ENCODE measurements at regions not wholly inside any gene's neighbourhood (a gene's known extent, or its start where the extent isn't known, plus 50 kb on each side); places are given as distances from the start of the nearest gene placed in this dataset.
"Not testable (repeated sequence)": the region's sequence is repeated elsewhere in the genome, so short reads cannot be mapped to it uniquely, and the experiment has no call there.

DNA sequence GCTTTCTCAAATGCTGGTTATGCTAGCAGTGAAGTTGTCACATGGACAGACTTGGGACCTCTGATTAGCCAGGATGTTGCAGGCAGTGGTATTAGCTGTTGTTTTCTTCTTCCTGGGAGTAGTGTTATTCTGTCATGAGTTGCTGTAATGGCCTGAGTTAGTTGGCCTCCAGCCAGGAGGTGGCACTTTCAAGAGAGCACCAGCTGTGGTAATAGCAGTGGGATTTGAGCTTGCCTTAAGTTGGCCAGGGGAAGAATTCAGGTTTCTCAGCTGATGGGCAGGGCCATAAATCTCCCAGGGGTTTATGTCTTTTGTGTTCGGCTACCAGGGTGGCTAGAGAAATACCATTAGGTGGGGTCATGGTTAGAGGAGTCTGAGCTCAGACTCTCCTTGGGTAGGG, 132.6 kb downstream of the GLUD2 start:
- DNase-seq, result no peak

DNA sequence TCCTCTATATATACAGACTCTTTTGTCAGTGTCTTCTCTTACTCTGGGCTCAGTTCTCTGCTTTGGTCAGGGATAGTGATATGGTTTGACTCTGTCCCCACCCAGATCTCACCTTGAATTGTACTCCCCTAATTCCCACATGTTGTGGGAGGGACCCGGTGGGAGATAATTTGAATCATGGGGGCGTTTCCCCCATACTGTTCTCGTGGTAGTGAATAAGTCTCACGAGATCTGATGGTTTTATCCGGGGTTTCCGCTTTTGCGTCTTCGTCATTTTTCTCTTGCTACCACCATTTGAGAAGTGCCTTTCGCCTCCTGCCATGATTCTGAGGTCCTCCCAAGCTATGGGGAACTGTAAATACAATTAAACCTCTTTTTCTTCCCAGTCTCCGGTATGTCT, 144.4 kb downstream of the GLUD2 start:
- DNase-seq, result no peak

DNA sequence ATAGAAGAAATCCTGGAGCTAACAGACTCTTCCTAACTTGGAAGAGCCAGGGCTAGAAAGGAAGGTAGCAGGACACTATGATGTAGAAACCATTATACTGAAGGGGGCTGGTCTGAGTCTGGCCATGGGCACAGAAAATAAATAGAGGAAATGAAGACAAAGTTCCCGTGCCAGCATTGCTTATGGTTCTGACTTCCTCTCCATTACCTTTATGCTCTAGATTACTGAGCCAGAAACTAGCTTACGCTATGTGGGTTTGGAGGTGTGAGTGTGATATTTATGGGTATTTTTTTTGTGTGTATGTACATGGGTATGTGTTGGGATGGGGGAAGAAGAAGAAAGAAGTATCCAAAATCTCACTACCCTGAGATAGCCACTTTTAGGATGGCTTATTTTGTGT, 148.3 kb downstream of the GLUD2 start:
- DNase-seq, result no peak

DNA sequence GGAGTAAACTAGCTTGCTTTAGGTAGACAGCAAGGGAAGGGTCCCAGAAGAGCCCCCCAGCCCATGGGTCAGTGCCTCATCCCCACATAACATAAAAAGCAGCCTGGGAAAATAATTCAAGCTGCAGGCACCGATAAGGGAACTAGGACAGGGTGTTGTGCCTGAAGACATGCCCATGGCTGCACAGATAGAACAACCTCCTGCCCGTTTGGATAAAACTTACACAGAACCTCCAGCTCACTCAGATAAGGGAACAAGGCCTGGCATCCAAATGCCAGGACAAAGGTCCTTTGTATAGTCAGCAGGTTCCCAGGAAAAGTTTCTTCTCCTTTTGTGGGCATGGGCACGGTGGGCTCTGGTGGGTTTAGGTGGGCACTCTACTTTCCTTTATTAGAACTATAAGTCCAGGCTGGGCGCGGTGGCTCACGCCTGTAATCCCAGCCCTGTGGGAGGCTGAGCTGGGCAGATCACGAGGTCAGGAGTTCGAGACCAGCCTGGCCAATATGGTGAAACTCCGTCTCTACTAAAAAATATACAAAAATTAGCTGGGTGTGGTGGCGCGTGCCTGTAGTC, 149.5 kb downstream of the GLUD2 start:
- not testable (repeated sequence) for DNase-seq

DNA sequence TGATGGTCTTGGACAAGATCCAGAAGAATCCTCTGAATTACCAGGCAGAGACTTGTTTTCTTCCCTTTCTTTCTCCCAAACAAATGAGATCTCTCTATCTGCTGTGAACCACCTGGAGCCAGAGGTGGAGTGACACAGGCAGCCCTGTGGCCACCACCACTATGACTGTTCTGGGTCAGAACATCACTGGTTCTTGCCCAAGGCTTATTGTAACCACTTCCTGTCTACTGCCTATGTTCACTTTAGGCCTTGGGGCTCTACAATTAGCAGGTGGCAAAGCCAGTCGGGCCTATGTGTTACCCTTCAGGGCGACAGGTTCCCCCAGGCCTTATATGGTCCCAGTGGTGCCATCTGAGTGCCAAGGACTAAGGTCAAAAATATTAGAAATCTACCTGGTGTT, 161.2 kb downstream of the GLUD2 start:
- no peak for DNase-seq

DNA sequence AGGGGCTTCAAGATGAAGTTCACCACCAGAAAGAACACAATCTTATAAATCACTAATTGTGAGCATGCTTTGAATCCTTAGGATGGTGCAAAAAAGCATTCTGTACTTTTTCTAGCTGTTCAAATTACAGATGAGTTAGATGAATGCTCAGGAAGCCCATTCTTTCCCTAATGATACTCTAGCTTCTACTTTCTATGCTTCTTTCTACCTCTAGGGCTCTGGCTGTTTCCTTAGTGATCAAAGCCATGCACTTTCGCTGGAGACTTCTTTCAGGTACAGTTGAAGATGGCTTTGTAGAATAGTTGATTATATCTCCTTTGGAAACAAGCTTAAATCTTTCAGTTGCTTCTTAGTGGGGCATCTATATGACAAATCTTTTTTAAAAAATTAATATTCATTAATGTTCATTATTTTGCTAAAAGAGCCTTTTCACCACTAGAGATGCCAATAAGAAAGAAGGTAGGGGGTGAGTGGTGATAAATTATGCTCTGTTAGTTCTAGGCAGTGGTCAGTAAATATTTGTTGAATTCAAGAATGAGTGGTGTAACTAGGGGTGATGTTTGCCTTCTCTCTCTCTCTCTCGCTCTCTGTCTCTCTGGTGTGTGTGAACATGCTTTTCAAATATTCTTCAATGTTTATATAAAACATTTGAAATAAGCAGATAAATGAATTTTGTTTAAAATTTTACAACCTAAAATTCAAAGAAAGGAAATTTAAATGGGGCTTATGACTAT, 169.4 kb downstream of the GLUD2 start:
- no peak for DNase-seq

DNA sequence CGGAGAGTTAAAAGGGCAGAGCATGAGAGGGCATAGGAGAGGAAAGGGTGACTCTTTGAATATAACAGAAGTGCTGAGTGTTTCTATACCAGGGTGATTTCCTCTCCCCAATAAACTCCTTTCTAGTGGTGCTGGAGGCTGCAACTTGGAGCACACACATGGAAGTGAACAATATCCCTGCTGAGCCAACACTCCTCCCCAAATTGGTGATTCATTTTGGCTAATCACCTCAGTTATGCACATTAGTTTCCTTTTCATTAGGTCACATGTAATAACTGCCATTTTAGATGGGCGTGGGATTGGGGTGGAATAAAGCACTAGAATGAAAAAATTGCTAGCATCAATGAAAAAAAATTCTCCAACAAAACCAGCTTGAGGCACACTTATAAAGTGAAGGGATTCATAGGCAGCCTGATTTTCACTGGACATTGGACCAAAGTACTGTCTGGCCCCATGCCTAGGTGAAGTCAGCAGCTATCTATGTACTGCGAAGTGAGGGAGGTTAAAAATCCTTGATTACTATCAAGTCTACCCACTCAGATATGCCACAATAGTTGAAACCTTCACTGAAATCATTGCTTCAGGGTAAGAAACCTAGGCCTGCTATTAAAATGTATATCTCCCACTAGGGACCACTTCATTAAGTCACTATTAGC, 174.0 kb downstream of the GLUD2 start:
- DNase-seq, result no peak

DNA sequence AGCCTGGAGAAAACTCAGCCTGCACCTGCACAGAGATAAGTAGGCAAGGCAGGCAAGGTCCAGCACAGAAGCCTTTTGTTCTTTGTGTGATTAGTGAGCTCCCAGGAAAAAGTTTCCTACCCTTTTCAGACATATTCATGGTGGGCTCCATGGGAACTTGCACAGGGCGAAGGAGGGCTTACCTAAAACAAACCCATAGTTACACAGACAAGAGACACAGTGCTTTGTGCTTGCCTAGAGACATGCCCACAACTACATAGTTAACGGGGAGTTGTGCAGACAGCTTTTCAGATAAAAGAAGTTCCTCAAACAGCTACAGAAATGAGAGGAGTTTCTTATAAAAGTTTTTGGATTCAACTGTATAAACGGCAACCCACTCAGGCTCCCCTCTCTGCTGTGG, 180.5 kb downstream of the GLUD2 start:
- DNase-seq, result no peak

DNA sequence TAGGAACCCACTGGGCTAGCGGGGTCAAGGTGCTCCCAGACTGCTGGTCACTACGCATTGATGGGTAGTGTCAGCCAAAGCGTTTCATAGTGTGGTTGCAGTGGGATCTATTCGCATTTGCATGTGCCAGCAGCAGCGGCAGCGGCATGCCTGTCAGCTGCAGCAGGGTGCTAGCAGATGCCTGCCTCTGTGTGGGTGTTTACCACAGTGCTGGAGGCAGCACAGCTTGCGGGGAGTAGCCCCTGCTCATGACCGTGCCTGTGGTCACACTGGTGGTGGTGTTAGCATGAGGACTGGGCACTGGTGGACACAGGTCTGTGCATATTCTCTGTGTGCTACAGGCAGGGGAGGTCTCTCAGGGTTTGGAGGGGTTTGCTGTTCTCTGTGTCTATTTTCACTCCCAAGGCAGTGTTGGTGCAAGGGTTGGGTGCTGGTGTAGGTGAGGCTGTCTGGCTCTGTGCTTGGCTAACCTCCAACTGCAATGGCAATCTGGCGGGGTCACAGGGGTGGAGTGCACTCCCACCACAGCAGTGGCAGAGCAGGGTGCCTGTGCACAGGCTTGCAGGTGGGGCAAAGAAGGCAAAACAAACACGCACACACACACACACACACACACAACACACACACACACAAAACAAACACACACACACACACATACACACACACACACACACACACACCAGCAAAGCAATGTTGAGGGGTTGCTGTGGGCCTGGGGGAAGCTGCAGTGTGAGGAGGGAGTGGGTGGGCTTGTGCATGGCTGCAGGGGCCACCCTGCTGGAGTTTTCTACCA, 184.4 kb downstream of the GLUD2 start:
- no peak for DNase-seq

DNA sequence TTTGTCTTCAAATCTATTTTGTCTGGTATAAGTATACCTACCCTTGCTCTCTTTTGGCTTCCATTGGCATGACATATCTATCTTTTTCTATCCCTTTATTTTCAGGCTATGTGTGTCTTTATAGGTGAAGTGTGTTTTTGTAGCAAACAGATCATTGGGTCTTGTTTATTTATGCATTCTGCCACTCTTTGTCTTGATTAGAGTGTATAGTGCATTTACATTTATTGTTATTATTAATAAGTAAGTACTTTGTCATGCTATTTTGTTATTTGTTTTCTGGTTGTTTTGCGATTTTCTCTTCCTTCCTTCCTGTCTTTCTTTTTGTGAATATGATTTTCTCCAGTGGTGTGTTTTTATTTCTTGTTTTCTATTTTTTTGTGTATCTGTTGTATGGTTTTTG, 188.6 kb downstream of the GLUD2 start:
- DNase-seq, result no peak

DNA sequence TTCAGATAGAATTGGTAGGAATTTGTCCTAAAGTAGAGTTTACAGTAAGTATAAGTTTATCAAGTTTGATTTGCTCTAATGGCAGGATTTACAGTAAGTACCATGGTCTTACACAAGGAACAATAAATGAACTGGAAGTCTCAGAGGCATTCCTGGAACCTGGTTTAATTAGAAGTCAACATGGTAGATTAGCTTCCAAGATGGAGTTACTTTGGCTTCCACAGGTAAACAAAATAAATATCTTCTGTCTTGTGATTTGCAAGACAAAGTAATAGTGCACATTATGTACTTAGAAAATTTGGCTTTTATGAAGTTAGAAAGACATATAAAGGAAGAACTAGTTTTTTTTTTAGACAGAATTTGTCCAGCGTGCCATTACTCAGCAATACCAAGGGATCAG, 190.7 kb downstream of the GLUD2 start:
- DNase-seq, result no peak

DNA sequence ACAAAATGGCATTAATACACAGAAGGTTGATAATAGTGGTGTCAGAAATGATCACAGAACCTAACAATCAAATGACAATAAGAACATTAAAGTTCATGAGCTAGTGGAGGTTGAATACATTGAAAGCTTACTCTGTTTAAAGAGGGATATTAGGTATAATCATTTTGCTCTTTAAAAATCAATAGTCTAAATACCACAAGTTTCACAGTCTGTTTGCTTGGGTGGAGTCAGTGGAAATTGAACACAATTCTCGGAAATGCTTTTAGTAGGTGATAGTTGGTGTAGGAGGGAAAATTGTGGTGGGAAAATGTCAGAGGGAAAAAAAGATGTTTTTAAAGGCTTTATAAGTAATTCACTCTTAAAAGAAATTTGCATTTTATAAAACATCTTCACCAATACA, 197.1 kb downstream of the GLUD2 start:
- DNase-seq, result no peak

DNA sequence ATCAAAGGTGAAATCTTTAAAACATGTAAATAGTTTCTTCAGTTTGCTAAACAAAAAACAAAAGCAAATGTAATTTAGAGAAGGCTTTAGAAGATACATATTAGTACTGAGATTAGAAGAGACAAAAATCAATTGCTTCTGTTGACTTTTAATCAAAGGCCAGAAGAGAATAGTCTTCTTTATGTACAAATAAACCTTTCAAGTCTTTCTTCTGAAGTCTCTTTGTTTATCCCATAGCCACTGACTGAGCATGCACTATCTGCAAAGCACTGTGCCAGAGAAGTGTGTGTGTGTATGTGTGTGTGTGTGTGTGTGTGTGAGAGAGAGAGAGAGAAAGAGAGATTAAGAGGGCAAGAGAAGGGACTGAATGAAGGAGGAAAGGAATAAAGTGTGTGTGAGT, 198.4 kb downstream of the GLUD2 start:
- DNase-seq, result no peak

DNA sequence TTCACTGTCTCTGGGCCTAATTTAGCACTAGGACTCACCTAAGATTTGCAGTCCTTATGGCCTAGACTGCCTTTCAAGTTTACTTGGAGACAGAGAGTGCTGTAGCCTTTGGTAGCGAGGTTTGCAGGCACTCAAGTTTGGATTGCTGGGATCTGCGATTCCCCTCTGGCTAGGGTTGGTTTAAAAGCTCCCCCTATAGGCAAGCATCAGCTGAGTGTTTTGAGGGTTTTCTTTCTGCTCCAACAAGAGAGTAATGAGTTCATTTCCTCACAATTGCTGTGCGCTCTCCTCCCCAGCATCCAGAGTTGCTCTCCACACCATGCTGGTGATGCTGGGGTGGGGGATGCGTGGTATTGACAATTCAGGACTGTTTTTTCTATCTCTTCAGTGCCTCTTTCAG, 206.9 kb downstream of the GLUD2 start:
- no peak for DNase-seq

DNA sequence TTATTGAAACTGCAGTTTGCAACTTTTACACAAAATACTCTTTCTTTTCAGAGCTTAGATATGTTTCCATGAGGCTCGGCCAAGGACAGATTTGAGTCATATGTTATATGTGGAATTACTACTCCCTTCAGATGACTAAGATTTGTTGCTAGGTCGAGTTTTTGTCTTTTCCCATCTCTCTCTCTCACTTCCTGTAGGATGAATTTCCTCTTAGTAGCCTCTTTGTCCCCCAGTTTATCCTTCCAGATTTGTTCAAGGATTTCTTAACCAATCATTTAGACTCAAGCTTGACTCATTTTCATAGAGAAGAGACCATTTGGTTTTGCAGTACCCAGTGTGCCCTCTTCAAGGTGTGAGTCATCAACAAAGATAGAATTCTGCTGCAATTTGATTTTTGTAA, 209.2 kb downstream of the GLUD2 start:
- DNase-seq, result no peak

DNA sequence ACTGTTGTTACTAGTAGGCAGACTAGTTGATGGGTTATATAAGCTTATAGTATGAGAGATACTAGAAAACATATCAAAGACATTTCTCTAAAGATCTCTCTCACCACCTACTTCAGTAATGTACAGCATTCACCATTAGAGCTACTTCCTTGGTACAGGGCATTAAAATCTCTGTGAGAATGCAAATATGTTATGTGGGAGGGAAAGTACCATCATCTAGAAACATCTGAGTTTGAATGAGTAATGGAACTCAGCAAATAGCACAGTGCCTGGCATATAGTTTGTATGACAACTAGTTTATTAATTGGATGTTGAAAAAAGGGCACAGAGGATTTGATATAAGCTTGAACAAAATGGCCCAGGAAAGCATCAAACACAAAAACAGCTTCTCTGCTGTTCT, 211.1 kb downstream of the GLUD2 start:
- DNase-seq, result no peak

DNA sequence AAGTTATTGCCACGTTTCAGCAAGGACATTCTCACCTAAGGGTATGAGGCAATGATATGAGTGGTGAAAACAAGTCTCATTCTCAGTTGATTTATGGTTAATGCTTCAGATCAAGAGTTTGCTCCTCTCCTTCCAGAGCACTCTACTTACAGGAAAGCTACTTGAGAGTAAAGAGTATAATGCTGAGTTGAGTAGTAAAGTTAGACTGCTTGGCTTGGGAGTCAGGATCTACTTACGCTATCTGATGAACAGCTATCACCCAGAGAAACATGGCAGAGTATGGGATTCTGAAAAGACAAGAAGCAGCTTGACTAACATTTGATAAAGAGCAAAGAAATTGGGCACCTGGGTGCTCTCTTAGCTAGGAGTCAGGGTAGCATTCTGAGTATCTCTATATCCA, 211.8 kb downstream of the GLUD2 start:
- DNase-seq, result no peak

DNA sequence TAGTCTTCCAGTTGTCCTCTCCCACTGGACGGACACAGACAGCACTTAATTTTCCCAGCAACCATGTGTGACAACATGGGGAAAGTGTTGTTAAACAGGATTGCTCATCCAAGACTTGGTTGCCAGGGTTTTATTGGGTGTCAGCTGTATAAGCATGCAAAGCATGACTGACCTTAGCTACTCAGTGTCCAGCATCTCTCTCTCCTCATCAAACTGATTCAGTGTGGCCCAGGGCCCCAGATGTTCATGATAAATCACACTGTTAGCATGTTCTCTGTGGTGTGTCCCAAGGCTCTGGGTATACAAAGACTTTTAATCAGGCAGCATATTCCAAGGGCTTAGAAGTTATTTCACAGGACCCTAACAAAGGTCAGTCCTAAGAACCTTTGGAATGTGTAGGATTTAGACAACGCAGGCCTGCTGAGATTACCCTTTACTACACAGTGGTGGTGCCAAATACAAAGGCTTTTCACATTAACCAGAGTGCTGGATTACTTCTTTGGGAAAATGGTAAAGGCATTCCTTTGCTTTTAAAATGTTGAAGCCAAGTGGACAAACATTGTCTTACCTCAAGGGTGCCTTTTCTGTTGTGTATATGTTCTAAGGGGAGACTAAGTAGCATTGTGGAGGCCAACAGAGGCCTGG, 213.3 kb downstream of the GLUD2 start:
- DNase-seq, result no peak

DNA sequence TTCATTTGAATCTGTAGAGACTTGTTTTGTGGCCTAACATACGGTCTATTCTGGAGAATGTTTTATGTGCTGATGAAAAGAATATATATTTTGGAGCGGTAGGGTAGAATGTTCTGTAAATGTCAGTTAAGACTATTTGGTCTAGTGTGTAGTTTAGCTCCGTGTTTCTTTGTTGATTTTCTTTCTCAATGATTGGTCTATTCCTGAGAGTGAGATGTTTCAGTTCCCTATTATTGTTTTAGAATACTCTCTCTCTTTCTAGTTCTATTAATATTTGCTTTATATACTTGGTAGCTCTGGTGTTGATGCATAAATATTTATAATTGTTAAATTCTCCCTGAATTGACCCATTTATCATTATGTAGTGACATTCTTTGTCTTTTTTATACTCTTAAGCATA, 236.5 kb downstream of the GLUD2 start:
- DNase-seq, result no peak

DNA sequence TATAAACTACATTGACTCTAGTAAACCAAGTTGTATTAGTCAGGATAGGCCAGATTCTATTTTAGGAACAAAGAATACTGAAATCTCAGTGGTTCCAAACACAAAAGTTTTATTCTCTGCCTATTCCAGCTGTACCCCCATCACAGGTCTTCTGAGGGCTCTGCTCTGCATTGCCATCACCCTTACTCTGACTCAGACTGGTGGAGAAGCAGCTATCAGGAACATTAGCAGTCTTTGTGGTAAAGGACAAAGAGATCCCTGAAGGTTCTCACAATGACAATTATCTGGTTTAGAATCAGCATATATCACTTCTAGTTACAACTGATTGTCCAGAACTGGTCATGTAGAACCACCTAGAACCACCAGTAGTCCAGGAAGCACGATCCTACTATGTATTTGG, 251.1 kb downstream of the GLUD2 start:
- DNase-seq, result no peak

DNA sequence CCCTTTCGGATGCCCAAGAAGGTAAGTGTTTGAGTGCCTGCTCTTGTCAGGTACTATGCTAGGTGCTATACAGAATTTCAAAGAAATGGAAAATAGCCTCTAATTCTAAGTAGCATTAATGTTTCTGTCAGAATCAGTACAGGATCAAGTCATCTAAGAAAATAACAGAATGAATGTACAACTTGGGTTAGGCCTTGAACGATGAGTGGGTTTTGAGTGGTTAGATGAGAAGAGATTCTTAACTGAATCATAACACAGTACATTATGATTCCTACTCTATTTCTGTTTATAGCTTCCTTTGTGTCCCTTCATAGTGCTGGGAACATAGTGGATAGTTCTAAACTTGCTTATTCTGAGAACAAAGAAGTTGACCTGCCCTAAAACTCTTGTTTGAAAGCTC, 253.9 kb downstream of the GLUD2 start:
- DNase-seq, result no peak

DNA sequence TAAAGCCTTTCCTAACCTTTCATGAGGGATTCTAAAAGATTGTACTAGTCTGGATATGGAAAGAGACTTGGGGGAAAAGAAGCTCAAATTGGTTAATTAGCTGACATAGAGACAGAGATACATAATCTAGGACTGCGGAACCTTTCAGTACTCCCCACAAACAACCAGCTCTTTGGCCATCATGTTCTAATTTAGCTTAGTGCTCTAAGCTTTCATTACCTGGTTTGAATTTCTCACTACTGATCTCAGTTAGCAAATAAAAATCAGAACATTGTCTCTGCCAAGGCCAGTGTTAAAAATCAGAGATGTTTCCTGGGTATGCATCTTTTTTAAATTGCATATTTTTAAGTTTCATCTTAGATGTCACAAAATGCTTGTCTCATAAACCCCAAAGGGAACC, 254.4 kb downstream of the GLUD2 start:
- no peak for DNase-seq

DNA sequence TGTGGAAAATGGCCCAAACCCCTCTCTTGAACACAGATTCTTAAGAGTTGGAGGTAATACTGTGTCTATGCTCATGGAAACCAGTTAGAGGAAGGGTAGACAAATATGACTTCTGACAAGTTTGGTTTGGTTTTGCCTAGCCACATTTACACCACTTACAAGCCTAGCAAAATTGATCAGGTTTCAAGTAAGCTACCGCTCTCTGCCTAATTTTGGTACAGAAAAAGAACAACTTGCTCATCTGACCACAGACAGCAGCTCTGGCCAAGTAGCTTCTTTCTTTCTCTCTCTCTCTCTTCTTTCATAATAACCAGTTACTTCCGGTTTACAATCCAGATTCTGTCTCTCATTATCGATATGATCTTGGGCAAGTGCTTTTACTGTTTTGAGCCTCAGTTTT, 260.0 kb downstream of the GLUD2 start:
- DNase-seq, result no peak

Data from NCI-H187 (cell line).